K562 (cell line): ENCODE measurements at regions not wholly inside any gene's neighbourhood (a gene's known extent, or its start where the extent isn't known, plus 50 kb on each side); places are given as distances from the start of the nearest gene placed in this dataset.

Experiments used
- ATAC-seq: fragments of 200-7000 bp; cut with Tn5 transposase; 3 replicates; pipeline ENCODE4 v1.9.1; 2020; ENCODE audit warnings: moderate library complexity
- BruUV-seq: library from RNA; stranded (reverse); fragments of 400-500 nt; replicated peaks from 2 replicates; lab custom pipeline; 2021; lab: Mats Ljungman, UMichigan
- CTCF ChIA-PET: fragments of 300-600 bp; formaldehyde crosslinking; extraction: SDS; loops from one replicate; lab custom pipeline; 2021; ENCODE audit warnings: low intra/inter-chr PET ratio; lab: Yijun Ruan, JAX
- POLR2A ChIA-PET: fragments of 300-600, 350-650 bp; sonication (Branson Sonifier 250); formaldehyde crosslinking; extraction: SDS; loops from one replicate; lab custom pipeline; 2021; ENCODE audit warnings: antibody characterized with exemption, inconsistent platforms; lab: Yijun Ruan, JAX
- DNase-seq, 4 experiments: peaks; one replicate each; pipeline versions ENCODE4 v3.0.0 to v3.0.0-alpha.2; 2011 to 2018; ENCODE audit warnings: low spot score in 3 of 4, mixed read lengths in 3 of 4; ENCODE audit errors: extremely low read depth in 1 of 4
- FAIRE-seq: peaks from 2 replicates; lab custom pipeline; 2011; peaks lifted over from hg19 to GRCh38; lab: Jason Lieb, UNC
- H2AFZ ChIP-seq: 2 replicates; pipeline ENCODE4 v1.6.0; 2011; ENCODE audit warnings: low read depth, low read length, control low read depth, inconsistent platforms
- H3K27ac ChIP-seq: fragments of 200-600 bp; 3 replicates; pipeline ENCODE4 v1.8.0; 2011; ENCODE audit warnings: low read depth, mild to moderate bottlenecking, control low read depth, inconsistent platforms, low read length, moderate library complexity, mixed read lengths; ENCODE audit errors: extremely low read depth
- H3K27me3 ChIP-seq, 2 experiments: fragments of 300-600 bp in 1 of 2; 2 replicates in 1 of 2; 3 replicates in 1 of 2; pipeline versions ENCODE4 v1.6.0 to v1.8.0; 2011; ENCODE audit warnings: inconsistent platforms in 2 of 2, low read length in 2 of 2, mild to moderate bottlenecking in 1 of 2, mixed read lengths in 1 of 2, moderate library complexity in 1 of 2; ENCODE audit not compliant: control insufficient read depth in 2 of 2, insufficient read depth in 2 of 2
- H3K36me3 ChIP-seq: fragments of 300-600 bp; 3 replicates; pipeline ENCODE4 v1.8.0; 2011; ENCODE audit warnings: mild to moderate bottlenecking, low read length, inconsistent platforms; ENCODE audit not compliant: control insufficient read depth, insufficient read depth
- H3K4me1 ChIP-seq, 2 experiments: fragments of 200-600 bp in 1 of 2; replicated peaks in 1 of 2; 2 replicates in 1 of 2; 3 replicates in 1 of 2; pipeline versions ENCODE4 v1.5.1 to v1.8.0; 2011; ENCODE audit warnings: inconsistent platforms in 2 of 2, low read length in 2 of 2, mild to moderate bottlenecking in 1 of 2, mixed read lengths in 1 of 2, moderate library complexity in 1 of 2; ENCODE audit not compliant: control insufficient read depth in 2 of 2, insufficient read depth in 2 of 2
- H3K4me2 ChIP-seq: 2 replicates; pipeline ENCODE4 v1.6.1; 2011; ENCODE audit warnings: low read length, control low read depth, inconsistent platforms, mixed read lengths; ENCODE audit not compliant: insufficient read depth
- H3K4me3 ChIP-seq: fragments of 200-600 bp; sonication (generic), shearing (Covaris generic); 2 replicates; pipeline ENCODE4 v1.5.1; 2016; ENCODE audit warnings: control low read depth, inconsistent platforms
- H3K79me2 ChIP-seq: fragments of 200-600 bp; 3 replicates; pipeline ENCODE4 v1.8.0; 2011; ENCODE audit warnings: low read length, inconsistent platforms; ENCODE audit not compliant: control insufficient read depth, insufficient read depth
- H3K9ac ChIP-seq, 2 experiments: 2 replicates each; pipeline versions ENCODE4 v1.6.0 to v1.6.1; 2011; ENCODE audit warnings: low read depth in 2 of 2, low read length in 2 of 2, control low read depth in 1 of 2, inconsistent platforms in 1 of 2, mild to moderate bottlenecking in 1 of 2, mixed read lengths in 1 of 2; ENCODE audit not compliant: insufficient read depth in 1 of 2
- H3K9me1 ChIP-seq: one replicate; pipeline ENCODE4 v1.6.0; 2011; ENCODE audit warnings: inconsistent platforms, mild to moderate bottlenecking, low read length, moderate library complexity; ENCODE audit not compliant: control insufficient read depth, insufficient read depth
- H3K9me3 ChIP-seq: replicated peaks from 2 replicates; pipeline ENCODE4 v1.5.1; 2011; ENCODE audit warnings: low read depth, low read length, inconsistent platforms; ENCODE audit not compliant: control insufficient read depth, insufficient read depth
- H4K20me1 ChIP-seq: replicated peaks from 2 replicates; pipeline ENCODE4 v1.6.1; 2011; ENCODE audit warnings: low read length, inconsistent platforms, mixed read lengths; ENCODE audit not compliant: control insufficient read depth, insufficient read depth
- CTBP1 ChIP-seq: fragments of 450-650 bp; IDR thresholded peaks from 2 replicates; pipeline ENCODE4 v1.6.1; 2016; ENCODE audit warnings: borderline replicate concordance
- JUNB ChIP-seq: fragments of 450-650 bp; formaldehyde crosslinking; conservative IDR thresholded peaks from 2 replicates; pipeline ENCODE4 v1.4.0; 2020; ENCODE audit warnings: mild to moderate bottlenecking
- KHSRP ChIP-seq: fragments of 450-650 bp; IDR thresholded peaks from 2 replicates; pipeline ENCODE4 v1.6.1; 2017
- TCF7 ChIP-seq: sonication (generic); IDR thresholded peaks from 2 replicates; pipeline ENCODE4 v1.6.1; 2016; ENCODE audit warnings: antibody characterized with exemption, borderline replicate concordance
- ZNF695 ChIP-seq: fragments of 450-650 bp; formaldehyde crosslinking; IDR thresholded peaks from 2 replicates; pipeline ENCODE4 v1.4.0; 2020; ENCODE audit warnings: mild to moderate bottlenecking, moderate library complexity
- WGBS: fragments of 100-300 bp; shearing (Covaris generic); methylation state at CpG from one replicate; pipeline ENCODE4 v1.1.6; 2016; ENCODE audit warnings: low coverage, mixed read lengths; ENCODE audit not compliant: insufficient coverage; ENCODE audit errors: missing lambda C conversion rate; 5-methylcytosine and 5-hydroxymethylcytosine counted together
- in situ Hi-C: fragments of 300-500 bp; cut with MboI; formaldehyde crosslinking; loops from 4 replicates; pipeline ENCODE4 v1.15.0; 2018; ENCODE audit warnings: inconsistent platforms, mixed read lengths
- intact Hi-C: fragments of 100-400 bp; cut with micrococcal nuclease; formaldehyde crosslinking; loops from 2 replicates; pipeline ENCODE4 v1.14.2; 2022
- TF ChIP-seq, protein P1 (sequence below): fragments of 450-650 bp; IDR thresholded peaks from 2 replicates; pipeline ENCODE4 v1.6.1; 2018; ENCODE audit not compliant: partially characterized antibody
- TF ChIP-seq, protein P2 (sequence below): sonication (generic); formaldehyde crosslinking; IDR thresholded peaks from 2 replicates; pipeline ENCODE4 v1.9.0; 2022; ENCODE audit warnings: mild to moderate bottlenecking, missing genetic modification reagents
- TF ChIP-seq, protein P3 (sequence below): fragments of 250-450 bp; sonication (Bioruptor Pico); IDR thresholded peaks from 2 replicates; pipeline ENCODE4 v1.4.0; 2020; ENCODE audit warnings: mild to moderate bottlenecking, moderate library complexity

DNA sequence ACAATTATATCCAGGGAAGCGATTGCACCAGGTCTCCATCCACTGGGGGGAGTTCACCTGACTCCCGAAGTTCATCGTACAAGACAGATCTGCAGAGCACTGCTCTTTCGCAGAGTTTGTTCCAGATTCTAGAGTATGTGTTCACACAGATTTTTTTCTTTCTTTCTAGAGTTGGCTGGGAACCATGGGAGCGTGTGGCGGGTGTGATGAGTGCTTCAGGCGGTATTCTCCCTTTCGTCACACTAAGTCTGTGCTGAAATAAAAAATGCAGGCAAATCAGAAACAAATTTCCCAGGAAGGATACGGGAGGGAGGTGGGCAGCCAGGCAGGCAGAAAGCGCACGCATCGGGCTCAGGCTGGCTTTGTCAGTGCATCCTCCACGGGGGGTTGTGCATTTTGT lies 129.8 kb upstream of the SOX11 start:
- Histone ChIP-seq H3K4me1 (no peaks in the 10 kb centered on the region), H3K4me3 (no peak overlapping the region), H3K27me3 (no peaks in the 10 kb centered on the region), H4K20me1 (no peaks in the 10 kb centered on the region), H3K36me3 (no peaks in the 10 kb centered on the region), H2AFZ (no peak overlapping the region), H3K79me2 (no peaks in the 10 kb centered on the region), H3K9me3 (no peaks in the 10 kb centered on the region), H3K27ac (no peak overlapping the region), H3K9me1 (no peaks in the 10 kb centered on the region), H3K4me2 (no peak overlapping the region), H3K9ac (no peak overlapping the region)
- ChIA-PET CTCF (no interaction called here), POLR2A (no interaction called here)
- TF ChIP-seq KHSRP = no peak
- BruUV-seq = no TSS peak
- intact Hi-C loops (no loop called here), in situ Hi-C loops (no loop called here)
- DNase-seq (no peak), ATAC-seq (no peak), FAIRE-seq (no peak)
- WGBS = 0% methylated on average over 13 of the region's 13 CpGs

DNA sequence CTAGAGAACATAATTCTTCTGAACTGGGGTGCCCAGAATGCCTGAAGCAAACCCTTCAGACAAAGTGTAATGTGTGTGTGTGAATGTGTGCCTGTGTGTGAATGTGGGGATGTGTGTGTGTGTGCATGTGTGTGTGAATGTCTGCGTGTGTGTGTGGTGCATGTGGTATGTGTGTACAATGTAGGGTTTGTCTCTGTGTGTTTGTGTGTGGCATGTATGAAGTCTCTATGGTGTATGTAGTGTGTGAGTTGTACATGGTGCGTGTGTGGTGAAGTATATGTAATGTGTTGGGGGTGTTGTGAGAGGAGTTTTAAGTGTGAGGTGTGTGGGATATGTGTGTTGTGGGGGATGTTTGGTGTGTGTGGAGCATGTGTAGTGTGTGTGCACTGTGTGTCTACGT lies 129.3 kb upstream of the SOX11 start:
- FAIRE-seq (no peak), DNase-seq (no peak), ATAC-seq (no peak)
- Histone ChIP-seq H3K9me3 (no peaks in the 10 kb centered on the region), H3K4me3 (no peak overlapping the region), H3K79me2 (no peaks in the 10 kb centered on the region), H3K4me1 (no peaks in the 10 kb centered on the region), H3K27ac (no peak overlapping the region), H3K9me1 (no peaks in the 10 kb centered on the region), H3K27me3 (no peaks in the 10 kb centered on the region), H3K4me2 (no peak overlapping the region), H2AFZ (no peak overlapping the region), H3K36me3 (no peaks in the 10 kb centered on the region), H4K20me1 (no peaks in the 10 kb centered on the region), H3K9ac (no peak overlapping the region)
- intact Hi-C loops = no loop called here
- ChIA-PET POLR2A (no interaction called here), CTCF (no interaction called here)
- TF ChIP-seq JUNB = no peak
- no peak for TF ChIP-seq CTBP1
- TF ChIP-seq, protein P1, sequence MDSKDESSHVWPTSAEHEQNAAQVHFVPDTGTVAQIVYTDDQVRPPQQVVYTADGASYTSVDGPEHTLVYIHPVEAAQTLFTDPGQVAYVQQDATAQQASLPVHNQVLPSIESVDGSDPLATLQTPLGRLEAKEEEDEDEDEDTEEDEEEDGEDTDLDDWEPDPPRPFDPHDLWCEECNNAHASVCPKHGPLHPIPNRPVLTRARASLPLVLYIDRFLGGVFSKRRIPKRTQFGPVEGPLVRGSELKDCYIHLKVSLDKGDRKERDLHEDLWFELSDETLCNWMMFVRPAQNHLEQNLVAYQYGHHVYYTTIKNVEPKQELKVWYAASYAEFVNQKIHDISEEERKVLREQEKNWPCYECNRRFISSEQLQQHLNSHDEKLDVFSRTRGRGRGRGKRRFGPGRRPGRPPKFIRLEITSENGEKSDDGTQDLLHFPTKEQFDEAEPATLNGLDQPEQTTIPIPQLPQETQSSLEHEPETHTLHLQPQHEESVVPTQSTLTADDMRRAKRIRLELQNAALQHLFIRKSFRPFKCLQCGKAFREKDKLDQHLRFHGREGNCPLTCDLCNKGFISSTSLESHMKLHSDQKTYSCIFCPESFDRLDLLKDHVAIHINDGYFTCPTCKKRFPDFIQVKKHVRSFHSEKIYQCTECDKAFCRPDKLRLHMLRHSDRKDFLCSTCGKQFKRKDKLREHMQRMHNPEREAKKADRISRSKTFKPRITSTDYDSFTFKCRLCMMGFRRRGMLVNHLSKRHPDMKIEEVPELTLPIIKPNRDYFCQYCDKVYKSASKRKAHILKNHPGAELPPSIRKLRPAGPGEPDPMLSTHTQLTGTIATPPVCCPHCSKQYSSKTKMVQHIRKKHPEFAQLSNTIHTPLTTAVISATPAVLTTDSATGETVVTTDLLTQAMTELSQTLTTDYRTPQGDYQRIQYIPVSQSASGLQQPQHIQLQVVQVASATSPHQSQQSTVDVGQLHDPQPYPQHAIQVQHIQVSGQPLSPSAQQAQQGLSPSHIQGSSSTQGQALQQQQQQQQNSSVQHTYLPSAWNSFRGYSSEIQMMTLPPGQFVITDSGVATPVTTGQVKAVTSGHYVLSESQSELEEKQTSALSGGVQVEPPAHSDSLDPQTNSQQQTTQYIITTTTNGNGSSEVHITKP = no peak
- no peak for TF ChIP-seq ZNF695
- TF ChIP-seq, protein P2, sequence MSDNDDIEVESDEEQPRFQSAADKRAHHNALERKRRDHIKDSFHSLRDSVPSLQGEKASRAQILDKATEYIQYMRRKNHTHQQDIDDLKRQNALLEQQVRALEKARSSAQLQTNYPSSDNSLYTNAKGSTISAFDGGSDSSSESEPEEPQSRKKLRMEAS (CRISPR knock-in tag) = no peak
- no peak for TF ChIP-seq TCF7
- TF ChIP-seq, protein P3, sequence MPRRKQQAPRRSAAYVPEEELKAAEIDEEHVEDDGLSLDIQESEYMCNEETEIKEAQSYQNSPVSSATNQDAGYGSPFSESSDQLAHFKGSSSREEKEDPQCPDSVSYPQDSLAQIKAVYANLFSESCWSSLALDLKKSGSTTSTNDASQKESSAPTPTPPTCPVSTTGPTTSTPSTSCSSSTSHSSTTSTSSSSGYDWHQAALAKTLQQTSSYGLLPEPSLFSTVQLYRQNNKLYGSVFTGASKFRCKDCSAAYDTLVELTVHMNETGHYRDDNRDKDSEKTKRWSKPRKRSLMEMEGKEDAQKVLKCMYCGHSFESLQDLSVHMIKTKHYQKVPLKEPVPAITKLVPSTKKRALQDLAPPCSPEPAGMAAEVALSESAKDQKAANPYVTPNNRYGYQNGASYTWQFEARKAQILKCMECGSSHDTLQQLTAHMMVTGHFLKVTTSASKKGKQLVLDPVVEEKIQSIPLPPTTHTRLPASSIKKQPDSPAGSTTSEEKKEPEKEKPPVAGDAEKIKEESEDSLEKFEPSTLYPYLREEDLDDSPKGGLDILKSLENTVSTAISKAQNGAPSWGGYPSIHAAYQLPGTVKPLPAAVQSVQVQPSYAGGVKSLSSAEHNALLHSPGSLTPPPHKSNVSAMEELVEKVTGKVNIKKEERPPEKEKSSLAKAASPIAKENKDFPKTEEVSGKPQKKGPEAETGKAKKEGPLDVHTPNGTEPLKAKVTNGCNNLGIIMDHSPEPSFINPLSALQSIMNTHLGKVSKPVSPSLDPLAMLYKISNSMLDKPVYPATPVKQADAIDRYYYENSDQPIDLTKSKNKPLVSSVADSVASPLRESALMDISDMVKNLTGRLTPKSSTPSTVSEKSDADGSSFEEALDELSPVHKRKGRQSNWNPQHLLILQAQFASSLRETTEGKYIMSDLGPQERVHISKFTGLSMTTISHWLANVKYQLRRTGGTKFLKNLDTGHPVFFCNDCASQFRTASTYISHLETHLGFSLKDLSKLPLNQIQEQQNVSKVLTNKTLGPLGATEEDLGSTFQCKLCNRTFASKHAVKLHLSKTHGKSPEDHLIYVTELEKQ (CRISPR knock-in tag) = no peak
- in situ Hi-C loops = no loop called here
- 3% methylated on average over 3 of the region's 3 CpGs for whole genome bisulfite sequencing
- no TSS peak for BruUV-seq
